T-helper 1 cell treated with Interleukin-12 subunit alpha and Interleukin-12 subunit beta and Interleukin-4 antibody, amounts not matched to agents 30 μg/mL and 1 μg/mL, for 36 hours (primary cell): ENCODE measurements at regions not wholly inside any gene's neighbourhood (a gene's known extent, or its start where the extent isn't known, plus 50 kb on each side); places are given as distances from the start of the nearest gene placed in this dataset.
"Not testable (repeated sequence)": the region's sequence is repeated elsewhere in the genome, so short reads cannot be mapped to it uniquely, and the experiment has no call there.

ENCODE experiments used
- H3K27ac Mint-ChIP-seq: one replicate; pipeline ENCODE4 v1.8.0; 2021; ENCODE audit warnings: mild to moderate bottlenecking, mixed read lengths
- H3K27me3 Mint-ChIP-seq: one replicate; pipeline ENCODE4 v1.8.0; 2021; ENCODE audit warnings: low read depth, mixed read lengths
- H3K36me3 Mint-ChIP-seq: one replicate; pipeline ENCODE4 v1.8.0; 2021; ENCODE audit warnings: low read depth, mixed read lengths
- H3K4me1 Mint-ChIP-seq: one replicate; pipeline ENCODE4 v1.8.0; 2021; ENCODE audit warnings: low read depth, mixed read lengths
- H3K4me3 Mint-ChIP-seq: one replicate; pipeline ENCODE4 v1.8.0; 2021; ENCODE audit warnings: mild to moderate bottlenecking, moderate library complexity, mixed read lengths
- H3K9me3 Mint-ChIP-seq: one replicate; pipeline ENCODE4 v1.8.0; 2021; ENCODE audit warnings: mixed read lengths

DNA sequence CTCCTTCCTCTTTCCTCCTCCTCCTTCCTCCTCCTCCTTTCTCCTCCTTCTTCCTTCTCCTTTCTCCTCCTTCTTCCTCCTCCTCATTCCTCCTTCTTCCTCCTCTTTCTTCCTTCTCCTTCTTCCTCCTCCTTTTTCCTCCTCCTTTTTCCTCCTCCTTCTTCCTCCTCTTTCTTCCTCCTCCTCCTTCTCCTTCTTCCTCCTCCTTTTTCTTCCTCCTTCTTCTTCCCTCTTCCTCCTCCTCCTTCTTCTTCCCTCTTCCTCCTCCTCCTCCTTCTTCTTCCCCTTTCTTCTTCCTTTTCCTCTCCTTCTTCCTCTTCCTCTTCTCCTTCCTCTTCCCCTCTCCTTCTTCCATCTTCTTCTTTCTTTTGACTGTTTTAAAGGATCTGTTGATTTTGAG is 538.8 kb downstream of the TMEM38B start:
- Mint-ChIP-seq H3K27me3 (no peaks in the 10 kb centered on the region), H3K4me1 (no peaks in the 10 kb centered on the region), H3K36me3 (no peaks in the 10 kb centered on the region), H3K4me3 (no peak overlapping the region), H3K27ac (no peak overlapping the region), H3K9me3 (no peaks in the 10 kb centered on the region)

DNA sequence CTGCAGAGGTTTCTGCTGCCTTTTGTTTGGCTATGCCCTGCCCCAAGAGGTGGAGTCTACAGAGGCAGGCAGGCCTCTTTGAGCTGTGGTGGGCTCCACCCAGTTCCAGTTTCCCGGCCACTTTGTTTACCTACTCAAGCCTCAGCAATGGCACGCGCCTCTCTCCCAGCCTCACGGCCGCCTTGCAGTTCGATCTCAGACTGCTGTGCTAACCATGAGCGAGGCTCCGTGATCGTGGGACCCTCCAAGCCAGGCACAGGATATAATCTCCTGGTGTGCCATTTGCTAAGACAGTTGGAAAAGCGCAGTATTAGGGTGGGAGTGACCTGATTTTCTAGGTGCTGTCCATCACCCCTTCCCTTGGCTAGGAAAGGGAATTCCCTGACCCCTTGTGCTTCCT is 566.6 kb downstream of the TMEM38B start:
- H3K4me1 Mint-ChIP-seq, H3K4me3 Mint-ChIP-seq, H3K27me3 Mint-ChIP-seq, H3K27ac Mint-ChIP-seq, H3K36me3 Mint-ChIP-seq: not testable (repeated sequence)
- peaks cover 16% of the 10 kb centered on the region for H3K9me3 Mint-ChIP-seq

DNA sequence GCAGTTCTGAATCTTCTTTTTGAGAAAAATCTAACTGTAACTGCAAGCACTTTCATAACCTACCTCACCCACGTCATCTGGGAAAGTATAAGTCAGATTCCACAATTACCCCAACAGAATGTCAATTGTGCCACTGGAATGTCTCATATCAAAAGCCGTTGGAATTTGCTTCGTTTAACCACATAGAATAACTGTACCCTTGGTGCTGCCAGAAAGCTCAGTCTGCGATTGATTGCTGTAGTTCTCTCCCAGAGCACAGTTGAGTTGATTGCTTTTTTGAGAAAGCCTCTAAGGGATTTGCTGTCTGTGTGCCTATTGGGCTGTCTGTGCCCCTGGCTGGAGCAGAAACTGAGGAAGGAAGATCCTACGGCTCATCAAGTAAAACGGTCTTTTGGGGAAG is 583.6 kb downstream of the TMEM38B start:
- Mint-ChIP-seq H3K27ac (no peak overlapping the region), H3K27me3 (no peaks in the 10 kb centered on the region), H3K36me3 (no peaks in the 10 kb centered on the region), H3K4me1 (no peaks in the 10 kb centered on the region), H3K9me3 (peaks cover 13% of the 10 kb centered on the region), H3K4me3 (no peak overlapping the region)

DNA sequence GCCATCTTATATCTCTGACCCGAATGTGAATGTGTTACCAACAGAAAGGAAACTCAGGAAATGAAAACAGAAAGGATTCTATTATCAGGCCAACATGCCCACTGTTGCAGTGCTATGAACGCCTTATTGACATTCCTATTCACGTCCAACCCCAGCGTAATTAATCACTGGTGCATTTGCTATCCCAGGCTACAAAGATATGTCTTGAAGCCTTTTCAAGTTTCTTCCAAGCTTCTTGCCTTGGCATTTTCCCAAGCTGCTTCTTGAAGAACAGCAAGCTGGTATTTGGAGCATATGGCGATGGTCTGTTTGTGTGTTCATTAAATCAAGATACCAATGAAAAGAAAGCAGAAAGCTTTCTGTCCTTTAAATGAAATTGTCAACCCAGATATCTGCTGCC is 579.2 kb upstream of the ZNF462 start:
- H3K4me3 Mint-ChIP-seq = no peak overlapping the region
- H3K4me1 Mint-ChIP-seq = no peaks in the 10 kb centered on the region
- no peaks in the 10 kb centered on the region for H3K27me3 Mint-ChIP-seq
- no peaks in the 10 kb centered on the region for H3K36me3 Mint-ChIP-seq
- H3K27ac Mint-ChIP-seq = no peak overlapping the region
- peaks cover 10% of the 10 kb centered on the region for H3K9me3 Mint-ChIP-seq

DNA sequence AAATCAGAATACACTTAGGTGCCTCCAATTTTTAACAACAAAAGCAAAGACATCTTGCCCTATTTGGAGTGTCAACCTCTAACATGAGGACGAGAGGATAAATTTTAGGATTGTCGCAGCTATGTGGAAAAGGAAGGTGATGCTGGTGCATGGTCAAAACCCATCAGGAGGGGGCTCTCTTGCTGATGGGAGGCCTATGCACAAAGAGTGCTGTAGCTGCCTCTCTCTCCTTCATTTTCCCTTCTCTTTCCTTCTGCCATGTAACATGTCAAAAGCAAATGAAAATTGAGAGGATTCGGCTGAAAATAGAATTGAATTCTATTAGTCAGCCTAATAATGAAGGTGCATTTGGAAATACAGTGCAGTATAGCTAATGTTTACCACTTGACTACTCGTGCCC is 578.7 kb upstream of the ZNF462 start:
- Mint-ChIP-seq H3K4me1 (no peaks in the 10 kb centered on the region), H3K36me3 (no peaks in the 10 kb centered on the region), H3K27ac (no peak overlapping the region), H3K4me3 (no peak overlapping the region), H3K27me3 (no peaks in the 10 kb centered on the region), H3K9me3 (peaks cover 10% of the 10 kb centered on the region)

DNA sequence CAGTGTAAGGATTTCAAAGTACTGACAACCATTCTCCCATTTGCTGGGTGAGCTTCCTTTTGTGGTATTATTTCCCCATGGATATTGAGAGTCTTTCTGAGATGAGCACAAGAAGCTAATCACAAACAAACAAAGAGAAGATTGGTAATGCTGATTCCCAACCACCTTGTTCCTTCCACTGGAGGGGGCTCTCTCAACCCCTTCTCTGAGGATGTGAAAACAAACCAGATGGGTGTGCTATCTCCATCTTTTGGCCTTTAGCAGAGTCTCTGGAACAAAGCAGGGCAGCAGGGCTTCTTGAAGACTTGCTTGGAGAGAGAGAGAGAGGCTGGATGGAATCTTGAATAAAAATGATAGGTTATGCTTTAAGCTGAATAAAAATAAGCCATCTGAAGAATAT is 576.7 kb upstream of the ZNF462 start:
- H3K9me3 Mint-ChIP-seq = peaks cover 14% of the 10 kb centered on the region
- no peak overlapping the region for H3K4me3 Mint-ChIP-seq
- H3K4me1 Mint-ChIP-seq = no peaks in the 10 kb centered on the region
- H3K27ac Mint-ChIP-seq = no peak overlapping the region
- H3K36me3 Mint-ChIP-seq = no peaks in the 10 kb centered on the region
- H3K27me3 Mint-ChIP-seq = no peaks in the 10 kb centered on the region

DNA sequence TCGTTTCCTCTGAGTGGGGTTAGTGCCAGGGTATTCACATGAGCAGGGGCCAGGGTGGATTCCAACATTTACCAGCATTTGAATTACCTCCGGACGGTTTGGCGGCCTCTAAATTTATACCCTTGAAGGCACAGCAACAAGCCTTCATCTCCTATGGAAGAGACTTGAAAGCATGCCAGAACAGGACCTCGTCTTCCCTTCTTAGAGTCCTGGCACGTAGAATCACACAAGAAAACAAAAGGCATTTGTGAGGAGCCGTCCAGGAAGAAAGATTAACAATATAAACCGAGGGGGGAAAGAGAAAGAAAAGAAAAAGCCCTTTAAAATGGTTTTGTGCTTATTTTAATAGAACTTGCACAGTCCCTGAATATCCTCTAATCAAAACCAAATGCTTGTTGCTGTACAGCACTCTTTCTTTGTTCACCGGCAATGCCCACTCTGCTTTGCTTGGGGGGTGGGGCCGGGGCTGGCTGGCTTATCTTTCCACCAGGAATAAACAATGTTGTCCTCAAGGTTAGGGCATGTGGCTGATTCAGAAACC is 575.8 kb upstream of the ZNF462 start:
- Mint-ChIP-seq H3K9me3 (peaks cover 13% of the 10 kb centered on the region), H3K27me3 (no peaks in the 10 kb centered on the region), H3K36me3 (no peaks in the 10 kb centered on the region), H3K27ac (no peak overlapping the region), H3K4me1 (no peaks in the 10 kb centered on the region), H3K4me3 (no peak overlapping the region)

DNA sequence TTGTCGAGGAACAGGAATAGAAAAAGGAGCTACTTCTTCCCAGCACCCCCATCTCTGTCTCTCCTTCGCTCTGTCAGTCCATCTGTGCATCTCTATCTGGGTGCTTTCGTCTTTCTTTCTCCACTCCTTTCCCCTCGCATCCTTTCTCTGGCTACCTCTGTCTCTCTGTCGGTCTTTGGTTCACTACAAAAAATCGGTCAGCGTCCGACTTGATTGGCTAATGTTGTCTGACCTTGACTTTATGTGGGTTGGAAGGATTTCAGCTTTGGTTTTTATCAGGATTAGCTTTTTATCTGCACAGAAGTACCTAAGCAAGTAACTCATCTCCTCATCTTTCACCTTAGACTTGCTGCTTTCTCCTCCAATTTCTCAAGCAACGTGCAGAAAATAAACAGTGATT is 575.2 kb upstream of the ZNF462 start:
- Mint-ChIP-seq H3K4me3 (no peak overlapping the region), H3K27ac (no peak overlapping the region), H3K27me3 (no peaks in the 10 kb centered on the region), H3K4me1 (no peaks in the 10 kb centered on the region), H3K36me3 (no peaks in the 10 kb centered on the region), H3K9me3 (peaks cover 10% of the 10 kb centered on the region)

DNA sequence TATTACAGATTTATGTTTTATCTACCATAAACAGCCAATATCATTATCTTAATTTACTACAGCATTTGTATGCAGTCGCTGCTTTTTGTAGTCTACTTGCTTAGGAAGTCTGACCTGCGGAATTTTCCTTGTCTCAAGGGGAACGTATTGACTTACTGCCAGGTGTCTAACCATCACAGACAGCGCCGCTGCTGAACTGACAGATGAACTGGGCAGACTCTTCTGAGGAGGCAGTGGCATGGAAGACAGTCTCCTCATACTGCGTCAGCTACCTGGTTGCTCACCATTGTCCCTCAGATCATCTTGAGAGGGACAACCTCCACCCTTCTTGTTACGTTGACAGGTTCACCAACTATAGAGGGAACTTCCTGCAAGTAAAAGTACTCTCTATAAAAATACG is 574.3 kb upstream of the ZNF462 start:
- H3K9me3 Mint-ChIP-seq = peaks cover 10% of the 10 kb centered on the region
- no peak overlapping the region for H3K27ac Mint-ChIP-seq
- no peaks in the 10 kb centered on the region for H3K4me1 Mint-ChIP-seq
- no peaks in the 10 kb centered on the region for H3K27me3 Mint-ChIP-seq
- no peak overlapping the region for H3K4me3 Mint-ChIP-seq
- no peaks in the 10 kb centered on the region for H3K36me3 Mint-ChIP-seq

DNA sequence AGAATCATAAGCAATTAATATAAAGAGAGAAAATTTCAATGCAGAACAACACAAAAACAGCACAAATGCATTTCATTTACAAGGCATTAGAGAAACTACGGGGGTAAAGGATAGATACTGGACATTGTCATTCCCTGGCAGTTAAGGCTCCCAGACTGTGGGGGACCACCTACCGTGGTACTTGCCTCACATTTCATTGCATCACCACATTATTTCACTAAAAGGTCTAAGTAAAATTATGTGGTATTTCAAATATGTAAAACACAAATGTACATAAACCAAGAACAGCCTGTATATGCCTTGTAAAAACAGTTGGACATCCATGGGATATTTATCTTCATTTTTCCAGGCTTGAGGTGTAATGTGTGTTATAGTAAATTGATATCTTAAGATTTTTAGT is 571.2 kb upstream of the ZNF462 start:
- Mint-ChIP-seq H3K27me3 (no peaks in the 10 kb centered on the region), H3K9me3 (peaks cover 10% of the 10 kb centered on the region), H3K4me1 (no peaks in the 10 kb centered on the region), H3K27ac (no peak overlapping the region), H3K36me3 (no peaks in the 10 kb centered on the region), H3K4me3 (no peak overlapping the region)

DNA sequence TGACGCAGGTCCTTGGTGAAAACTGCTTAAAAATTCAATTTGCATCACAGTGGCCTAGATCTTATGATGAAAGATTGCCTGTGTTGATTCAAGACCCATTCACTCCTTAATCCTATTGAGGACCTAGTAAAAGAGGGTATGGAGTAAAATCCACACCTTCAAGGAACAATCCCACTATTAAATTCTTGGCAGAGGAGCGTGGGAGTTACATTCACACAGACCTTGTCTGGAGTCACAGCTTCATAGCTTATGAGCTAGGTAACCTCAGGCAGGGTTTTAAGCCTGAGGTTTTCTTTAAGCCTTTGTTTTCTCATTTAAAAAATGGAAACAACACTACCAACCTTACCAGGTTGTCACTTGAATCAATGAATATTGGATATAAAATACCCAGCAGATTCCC is 566.5 kb upstream of the ZNF462 start:
- H3K27me3 Mint-ChIP-seq = no peaks in the 10 kb centered on the region
- H3K36me3 Mint-ChIP-seq = no peaks in the 10 kb centered on the region
- no peaks in the 10 kb centered on the region for H3K4me1 Mint-ChIP-seq
- no peaks in the 10 kb centered on the region for H3K9me3 Mint-ChIP-seq
- no peak overlapping the region for H3K27ac Mint-ChIP-seq
- H3K4me3 Mint-ChIP-seq = no peak overlapping the region

DNA sequence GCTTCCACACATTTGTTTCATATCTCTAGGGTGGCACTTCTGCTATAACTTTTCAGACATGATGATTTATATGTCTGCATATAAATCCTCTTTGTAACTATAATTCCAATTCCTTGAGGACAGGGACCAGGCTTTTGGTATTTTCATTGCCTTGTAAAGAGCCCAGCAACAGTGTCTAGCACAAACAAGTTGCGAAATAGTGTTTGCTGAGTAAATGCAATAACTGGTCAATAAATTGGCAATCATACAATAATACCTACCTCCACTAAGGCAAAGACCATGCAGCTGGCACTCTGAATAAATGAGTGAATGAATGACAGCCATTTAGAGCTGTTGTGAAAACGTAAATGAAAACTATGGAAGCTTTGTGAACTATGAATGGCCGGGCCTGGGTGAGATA is 564.0 kb upstream of the ZNF462 start:
- no peaks in the 10 kb centered on the region for H3K9me3 Mint-ChIP-seq
- H3K4me1 Mint-ChIP-seq = no peaks in the 10 kb centered on the region
- H3K27ac Mint-ChIP-seq = no peak overlapping the region
- H3K4me3 Mint-ChIP-seq = no peak overlapping the region
- no peaks in the 10 kb centered on the region for H3K36me3 Mint-ChIP-seq
- no peaks in the 10 kb centered on the region for H3K27me3 Mint-ChIP-seq

DNA sequence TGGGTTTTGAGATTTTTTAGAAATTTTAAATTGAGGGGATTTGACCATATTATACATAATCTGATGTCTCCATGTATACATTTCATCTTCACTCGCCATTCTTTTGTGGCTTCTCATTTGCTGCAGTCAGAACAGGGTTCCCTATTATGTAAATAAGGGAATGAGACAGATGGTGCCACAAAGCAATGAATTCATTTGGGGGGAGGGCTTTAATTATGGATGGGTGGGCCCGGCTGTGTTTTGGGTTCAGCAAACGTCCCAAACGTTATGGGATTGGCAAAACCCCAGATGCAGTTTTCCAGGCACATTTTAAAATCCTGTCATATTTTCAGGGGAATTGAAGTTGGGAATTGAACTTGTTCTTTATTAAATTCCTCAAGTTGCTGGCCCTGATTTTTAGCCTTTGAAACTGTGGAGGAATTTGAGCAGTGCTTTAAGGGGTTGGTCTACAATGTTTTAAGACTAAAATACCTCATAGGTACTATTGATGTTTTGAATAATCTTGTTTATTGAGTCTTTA is 558.5 kb upstream of the ZNF462 start:
- no peaks in the 10 kb centered on the region for H3K27me3 Mint-ChIP-seq
- no peak overlapping the region for H3K27ac Mint-ChIP-seq
- H3K9me3 Mint-ChIP-seq = peaks cover 4% of the 10 kb centered on the region
- no peaks in the 10 kb centered on the region for H3K36me3 Mint-ChIP-seq
- H3K4me1 Mint-ChIP-seq = peaks cover 2% of the 10 kb centered on the region
- no peak overlapping the region for H3K4me3 Mint-ChIP-seq

DNA sequence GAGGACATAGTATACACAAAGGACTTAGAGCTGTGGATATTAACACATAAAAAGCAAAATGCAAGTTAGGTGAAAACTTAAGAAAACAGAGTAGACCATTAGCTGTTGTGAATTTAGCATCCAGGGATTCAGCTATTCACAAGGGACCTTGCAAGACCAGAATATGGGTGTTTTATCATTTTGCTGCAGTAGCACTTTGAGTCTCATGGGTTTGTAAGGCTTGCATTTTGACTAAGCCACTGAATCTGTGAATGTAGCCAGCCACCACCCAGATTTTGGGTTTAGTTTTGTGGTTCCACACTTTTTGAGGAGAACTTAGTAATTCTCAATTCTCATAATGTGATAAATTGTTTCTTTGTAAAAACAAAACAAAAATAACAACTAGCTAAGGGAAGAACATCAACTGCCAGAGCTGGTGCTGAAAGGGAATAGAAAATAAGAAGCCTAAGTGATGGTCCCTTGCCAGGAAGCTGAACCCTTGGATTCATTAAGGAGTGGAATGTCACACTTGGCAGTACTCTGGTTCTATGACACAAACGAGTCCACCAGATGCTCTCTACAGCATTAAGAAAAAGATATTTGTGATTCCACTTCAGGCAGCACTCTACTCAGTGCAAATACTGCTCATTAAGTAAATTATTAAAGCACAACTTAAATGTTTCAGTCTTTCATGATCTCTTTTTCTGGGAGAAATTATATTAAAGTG is 557.4 kb upstream of the ZNF462 start:
- Mint-ChIP-seq H3K4me3 (no peak overlapping the region), H3K27me3 (no peaks in the 10 kb centered on the region), H3K27ac (no peak overlapping the region), H3K4me1 (peaks cover 2% of the 10 kb centered on the region), H3K36me3 (no peaks in the 10 kb centered on the region), H3K9me3 (peaks cover 4% of the 10 kb centered on the region)

DNA sequence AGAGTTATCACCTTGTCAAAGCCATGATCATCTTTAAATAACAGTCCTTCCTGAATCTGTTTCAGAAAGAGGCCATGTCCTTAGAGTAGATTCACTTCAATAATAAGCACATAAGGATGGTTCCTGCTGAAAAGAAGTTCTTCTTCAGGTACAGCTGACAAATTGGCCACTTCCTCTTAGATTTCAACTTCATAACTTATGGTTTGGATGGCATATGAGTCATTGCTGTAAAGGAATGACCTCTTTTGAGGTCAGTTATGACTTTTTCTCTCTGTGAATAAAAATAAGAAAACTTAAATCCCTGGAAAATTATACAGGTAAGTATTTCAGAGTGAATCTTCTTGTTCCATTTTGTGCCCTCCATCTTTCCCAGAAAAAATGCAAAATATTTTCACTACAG is 555.3 kb upstream of the ZNF462 start:
- no peak overlapping the region for H3K27ac Mint-ChIP-seq
- H3K4me3 Mint-ChIP-seq = no peak overlapping the region
- H3K27me3 Mint-ChIP-seq = no peaks in the 10 kb centered on the region
- no peaks in the 10 kb centered on the region for H3K36me3 Mint-ChIP-seq
- H3K9me3 Mint-ChIP-seq = peaks cover 4% of the 10 kb centered on the region
- peaks cover 2% of the 10 kb centered on the region for H3K4me1 Mint-ChIP-seq
